PC-9 (cell line): ENCODE measurements at regions not wholly inside any gene's neighbourhood (a gene's known extent, or its start where the extent isn't known, plus 50 kb on each side); places are given as distances from the start of the nearest gene placed in this dataset.

ENCODE experiments used
- CTCF ChIP-seq: fragments of 200-600 bp; sonication (generic); conservative IDR thresholded peaks from 2 replicates; pipeline ENCODE4 v1.6.1; 2017; ENCODE audit warnings: mixed run types, antibody characterized with exemption, mild to moderate bottlenecking, moderate library complexity
- EZH2 ChIP-seq: fragments of 200-600 bp; sonication (generic); IDR thresholded peaks from 2 replicates; pipeline ENCODE4 v1.8.0; 2017; ENCODE audit warnings: antibody characterized with exemption, low read depth

DNA sequence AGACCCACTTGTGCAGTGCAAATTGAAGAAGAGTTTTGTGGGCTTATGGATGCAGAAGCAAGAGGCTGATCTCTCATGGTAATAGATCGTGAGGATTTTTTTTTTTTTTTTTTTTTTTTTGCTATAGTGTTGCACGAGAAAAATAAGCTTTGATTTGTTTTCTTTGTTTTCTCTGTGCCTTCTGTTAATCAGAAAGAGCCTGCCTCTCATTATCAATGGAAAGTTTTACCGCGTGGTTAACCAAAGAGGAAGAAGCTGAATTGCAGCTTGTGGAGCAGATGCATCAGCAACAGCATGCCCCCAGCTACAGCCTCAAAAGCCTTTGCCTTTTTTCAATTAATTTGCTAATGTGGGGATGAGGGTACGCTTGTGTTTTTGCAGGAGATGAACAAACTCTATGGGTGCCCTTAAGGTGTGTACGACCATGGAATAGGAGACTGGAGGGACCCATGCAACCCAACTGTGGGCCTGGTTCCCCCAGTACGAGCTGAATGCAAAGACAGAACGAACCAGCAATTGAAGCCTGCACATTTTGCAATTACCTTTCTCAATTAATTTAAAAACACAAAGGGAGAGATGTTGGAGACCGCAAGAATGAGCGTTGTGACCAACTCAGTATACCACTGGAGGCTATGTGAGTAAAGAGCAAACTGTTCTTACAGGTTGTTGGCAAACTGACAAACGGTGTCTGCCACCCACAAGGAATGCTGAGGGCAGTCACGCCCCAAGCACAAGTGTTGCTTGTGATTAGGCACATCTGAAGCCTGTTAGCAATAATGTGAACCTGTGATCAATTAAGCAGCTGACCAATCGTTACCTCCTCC is 58.6 kb upstream of the SPRY2 start:
- TF ChIP-seq CTCF (no peak), EZH2 (no peak)
